ENCODE measurements at regions not wholly inside any gene's neighbourhood (a gene's known extent, or its start where the extent isn't known, plus 50 kb on each side); places are given as distances from the start of the nearest gene placed in this dataset.

DNA sequence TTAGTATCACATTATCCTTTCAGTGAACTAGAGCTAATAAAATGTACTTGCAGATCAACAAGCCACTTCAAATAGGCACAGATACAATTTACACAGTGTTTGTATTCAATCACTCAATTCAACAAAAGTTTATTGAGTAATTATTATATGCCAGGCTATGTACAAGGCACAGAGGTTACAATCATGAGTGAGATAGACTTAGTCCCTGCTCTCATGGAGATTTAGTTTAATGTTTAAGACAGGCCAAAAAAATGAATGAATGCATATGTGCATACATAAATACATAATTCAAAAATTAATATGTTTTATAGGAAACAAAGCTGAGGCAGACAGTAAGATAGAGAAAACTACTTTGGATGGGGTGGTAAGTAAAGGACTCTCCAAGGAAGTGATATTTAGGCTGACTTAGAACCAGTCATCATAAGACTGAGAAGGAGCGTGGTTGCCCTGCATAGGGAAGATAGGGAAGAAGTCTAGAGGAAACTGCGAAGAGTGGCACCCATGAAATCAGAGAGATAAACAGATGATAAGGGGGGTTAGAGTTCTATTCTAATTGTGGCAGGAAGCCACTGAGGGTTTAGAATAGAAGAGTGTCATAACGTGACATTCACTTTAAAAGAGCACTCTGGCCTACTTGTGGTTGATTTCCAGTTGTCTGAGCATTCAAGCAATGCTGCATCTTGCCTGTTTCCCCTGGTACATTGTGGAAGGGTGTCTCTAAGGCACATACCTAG is 49.7 kb upstream of the GRAMD2B start:
- ChIA-PET POLR2A (no interaction called here), CTCF (no interaction called here)
- no peak for DNase-seq (ENCODE audit: extremely low spot score)
- TF ChIP-seq CTCF (IDR thresholded peaks at IDR 0.05; ENCODE audit: control extremely low read depth, extremely low read depth, low read depth, missing control alignments) = no peak

Measured in GM10248 (cell line).